A673 (cell line): ENCODE measurements at regions not wholly inside any gene's neighbourhood (a gene's known extent, or its start where the extent isn't known, plus 50 kb on each side); places are given as distances from the start of the nearest gene placed in this dataset.

ENCODE experiments used
- BruUV-seq: library from RNA; stranded (reverse); fragments of 400-500 nt; replicated peaks from 2 replicates; lab custom pipeline; 2021; lab: Mats Ljungman, UMichigan
- CTCF ChIA-PET: fragments of 300-600 bp; sonication (Branson Sonifier 250); formaldehyde crosslinking; loops from one replicate; lab custom pipeline; 2022; ENCODE audit warnings: antibody characterized with exemption; lab: Charles Lee
- POLR2A ChIA-PET: fragments of 300-600 bp; sonication (Branson Sonifier 250); formaldehyde crosslinking; loops from one replicate; lab custom pipeline; 2022; ENCODE audit warnings: antibody characterized with exemption; ENCODE audit not compliant: low non-redundant PET; lab: Charles Lee
- DNase-seq: peaks from one replicate; pipeline ENCODE4 v3.0.0-alpha.2; 2015; ENCODE audit warnings: low spot score
- H3K27ac ChIP-seq: fragments of 200-600 bp; sonication (generic); 2 replicates; pipeline ENCODE4 v1.5.1; 2016; ENCODE audit warnings: mixed run types, low read depth, mild to moderate bottlenecking, mixed read lengths, antibody characterized with exemption, low read length; ENCODE audit not compliant: poor library complexity, severe bottlenecking
- H3K27me3 ChIP-seq: fragments of 200-600 bp; sonication (generic); replicated peaks from 2 replicates; pipeline ENCODE4 v1.6.1; 2017; ENCODE audit warnings: mixed run types, low read depth, mild to moderate bottlenecking, mixed read lengths, antibody characterized with exemption, low read length; ENCODE audit not compliant: insufficient read depth, poor library complexity
- H3K36me3 ChIP-seq: fragments of 200-600 bp; sonication (generic); 2 replicates; pipeline ENCODE4 v1.6.1; 2016; ENCODE audit warnings: mixed run types, mild to moderate bottlenecking, mixed read lengths, antibody characterized with exemption, low read length; ENCODE audit not compliant: insufficient read depth, poor library complexity, severe bottlenecking
- H3K4me1 ChIP-seq: fragments of 200-600 bp; sonication (generic); 2 replicates; pipeline ENCODE4 v1.6.1; 2017; ENCODE audit warnings: mixed run types, mild to moderate bottlenecking, mixed read lengths, antibody characterized with exemption, low read length; ENCODE audit not compliant: insufficient read depth, poor library complexity, severe bottlenecking
- H3K4me3 ChIP-seq: fragments of 200-600 bp; sonication (generic); 2 replicates; pipeline ENCODE4 v1.5.1; 2016; ENCODE audit warnings: low read depth, mixed run types, mild to moderate bottlenecking, mixed read lengths, low read length; ENCODE audit not compliant: poor library complexity, severe bottlenecking
- H3K9me3 ChIP-seq: fragments of 200-600 bp; sonication (generic); 2 replicates; pipeline ENCODE4 v1.6.1; 2016; ENCODE audit warnings: mixed run types, low read depth, mild to moderate bottlenecking, mixed read lengths, antibody characterized with exemption, low read length; ENCODE audit not compliant: poor library complexity, severe bottlenecking
- EZH2 ChIP-seq: fragments of 200-600 bp; sonication (generic); IDR thresholded peaks from 2 replicates; pipeline ENCODE4 v1.6.1; 2017; ENCODE audit warnings: borderline replicate concordance, low read depth, mild to moderate bottlenecking, mixed read lengths, antibody characterized with exemption, low read length; ENCODE audit not compliant: poor library complexity, severe bottlenecking
- intact Hi-C: fragments of 100-400 bp; cut with micrococcal nuclease; formaldehyde crosslinking; loops from one replicate; pipeline ENCODE4 v1.10.0; 2022; ENCODE audit not compliant: unreplicated experiment
- TF ChIP-seq, protein P1 (sequence below): fragments of 300-800, 200-600 bp; sonication (generic); conservative IDR thresholded peaks from 2 replicates; pipeline ENCODE4 v1.5.1; 2017; ENCODE audit warnings: low read depth, mild to moderate bottlenecking, antibody characterized with exemption, low read length, moderate library complexity, mixed read lengths

DNA sequence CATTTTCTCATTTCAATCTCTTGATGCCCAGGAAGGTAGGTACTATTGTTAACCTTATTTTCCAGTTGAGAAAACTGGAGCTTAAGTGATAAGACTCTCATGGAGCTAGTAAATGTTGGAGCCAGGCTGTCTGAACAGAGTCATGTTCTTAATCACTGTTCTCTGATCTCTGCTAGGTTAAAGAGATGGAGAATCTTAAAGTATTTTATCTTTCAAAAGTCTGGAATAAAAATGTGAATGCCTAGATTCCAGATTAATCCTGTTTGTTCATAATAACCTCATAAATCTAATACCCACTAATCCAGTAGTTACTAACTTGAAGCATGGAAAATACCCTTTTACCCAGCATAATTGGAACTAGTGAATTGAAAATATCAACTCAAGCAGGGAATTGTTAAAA is 341.0 kb upstream of the RGS6 start:
- CTCF ChIA-PET = no interaction called here
- TF ChIP-seq EZH2 = no peak
- TF ChIP-seq, protein P1, sequence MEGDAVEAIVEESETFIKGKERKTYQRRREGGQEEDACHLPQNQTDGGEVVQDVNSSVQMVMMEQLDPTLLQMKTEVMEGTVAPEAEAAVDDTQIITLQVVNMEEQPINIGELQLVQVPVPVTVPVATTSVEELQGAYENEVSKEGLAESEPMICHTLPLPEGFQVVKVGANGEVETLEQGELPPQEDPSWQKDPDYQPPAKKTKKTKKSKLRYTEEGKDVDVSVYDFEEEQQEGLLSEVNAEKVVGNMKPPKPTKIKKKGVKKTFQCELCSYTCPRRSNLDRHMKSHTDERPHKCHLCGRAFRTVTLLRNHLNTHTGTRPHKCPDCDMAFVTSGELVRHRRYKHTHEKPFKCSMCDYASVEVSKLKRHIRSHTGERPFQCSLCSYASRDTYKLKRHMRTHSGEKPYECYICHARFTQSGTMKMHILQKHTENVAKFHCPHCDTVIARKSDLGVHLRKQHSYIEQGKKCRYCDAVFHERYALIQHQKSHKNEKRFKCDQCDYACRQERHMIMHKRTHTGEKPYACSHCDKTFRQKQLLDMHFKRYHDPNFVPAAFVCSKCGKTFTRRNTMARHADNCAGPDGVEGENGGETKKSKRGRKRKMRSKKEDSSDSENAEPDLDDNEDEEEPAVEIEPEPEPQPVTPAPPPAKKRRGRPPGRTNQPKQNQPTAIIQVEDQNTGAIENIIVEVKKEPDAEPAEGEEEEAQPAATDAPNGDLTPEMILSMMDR = no peak
- Histone ChIP-seq H3K4me3 (no peak overlapping the region), H3K27me3 (no peaks in the 10 kb centered on the region), H3K4me1 (peaks cover 77% of the 10 kb centered on the region), H3K27ac (peak overlapping the region; percentile 38), H3K36me3 (no peaks in the 10 kb centered on the region), H3K9me3 (no peaks in the 10 kb centered on the region)
- BruUV-seq = no TSS peak
- intact Hi-C loops = no loop called here
- peak; percentile 37 for DNase-seq
- POLR2A ChIA-PET = no interaction called here

DNA sequence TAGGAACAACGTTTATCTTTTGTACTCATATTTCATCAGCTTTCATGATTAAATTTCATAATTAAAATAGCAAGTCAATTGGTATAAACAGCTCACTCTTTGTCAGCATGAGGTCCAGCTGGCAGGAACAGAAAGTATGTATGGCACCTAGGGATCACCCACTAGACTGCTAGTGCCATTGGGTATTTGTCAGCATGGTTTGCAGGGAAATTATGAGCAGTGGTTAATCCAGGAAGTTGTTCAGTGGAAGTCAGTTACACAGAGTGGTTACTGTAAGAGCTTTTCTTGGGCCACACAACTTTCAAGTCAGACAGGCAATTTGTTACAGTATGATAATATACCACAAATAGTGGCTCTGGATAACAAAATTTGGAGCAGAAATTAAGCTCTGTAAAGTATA is 340.3 kb upstream of the RGS6 start:
- Histone ChIP-seq H3K9me3 (no peaks in the 10 kb centered on the region), H3K27me3 (no peaks in the 10 kb centered on the region), H3K4me1 (peaks cover 74% of the 10 kb centered on the region), H3K4me3 (no peak overlapping the region), H3K27ac (peak overlapping the region; percentile 38), H3K36me3 (no peaks in the 10 kb centered on the region)
- no TSS peak for BruUV-seq
- POLR2A ChIA-PET = interaction anchor here (0.7 kb wide), 1 partner anchor 1191 kb away, joined by 4 read pairs; no protein-coding TSS in a partner anchor
- intact Hi-C loops = no loop called here
- TF ChIP-seq EZH2 = no peak
- TF ChIP-seq, protein P1 = no peak
- CTCF ChIA-PET = no interaction called here
- DNase-seq = peak; percentile 84

DNA sequence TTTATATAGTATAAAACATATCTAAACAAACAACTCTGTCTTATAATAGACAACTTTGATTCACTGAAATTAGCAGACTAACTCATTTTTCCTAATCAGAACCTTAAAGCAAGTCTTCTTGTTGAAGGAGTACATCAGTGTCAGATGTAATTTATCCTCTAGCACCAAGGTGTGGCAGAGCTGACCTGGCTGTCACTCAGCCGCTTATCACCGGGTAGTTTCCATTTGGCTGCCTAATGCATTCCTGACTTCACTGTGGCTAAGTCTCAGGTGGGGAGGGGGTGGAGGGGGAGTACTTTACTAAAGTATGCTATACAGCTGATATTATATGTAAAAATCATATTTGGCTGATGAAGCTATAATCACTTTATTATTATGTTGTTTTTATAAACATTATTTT is 339.9 kb upstream of the RGS6 start:
- Histone ChIP-seq H3K4me1 (peaks cover 70% of the 10 kb centered on the region), H3K4me3 (no peak overlapping the region), H3K36me3 (no peaks in the 10 kb centered on the region), H3K9me3 (no peaks in the 10 kb centered on the region), H3K27ac (peak overlapping the region; percentile 30), H3K27me3 (no peaks in the 10 kb centered on the region)
- no TSS peak for BruUV-seq
- DNase-seq = no peak
- ChIA-PET POLR2A (interaction anchor here (0.7 kb wide), 1 partner anchor 1191 kb away, joined by 4 read pairs; no protein-coding TSS in a partner anchor), CTCF (no interaction called here)
- TF ChIP-seq EZH2 = no peak
- TF ChIP-seq, protein P1 = no peak
- intact Hi-C loops = no loop called here
